Karpas-422 (cell line): ENCODE measurements at regions not wholly inside any gene's neighbourhood (a gene's known extent, or its start where the extent isn't known, plus 50 kb on each side); places are given as distances from the start of the nearest gene placed in this dataset.
"Not testable (repeated sequence)": the region's sequence is repeated elsewhere in the genome, so short reads cannot be mapped to it uniquely, and the experiment has no call there.

ENCODE experiments used
- DNase-seq: peaks from one replicate; pipeline ENCODE4 v3.0.0-alpha.2; 2015
- H2AFZ ChIP-seq: fragments of 200-600 bp; sonication (generic); 2 replicates; pipeline ENCODE4 v1.6.1; 2014; ENCODE audit warnings: antibody characterized with exemption, low read length, mixed read lengths
- H3K27ac ChIP-seq: fragments of 200-600 bp; sonication (generic); 2 replicates; pipeline ENCODE4 v1.5.1; 2014; ENCODE audit warnings: mild to moderate bottlenecking, low read length, moderate library complexity
- H3K27me3 ChIP-seq: fragments of 200-600 bp; sonication (generic); 2 replicates; pipeline ENCODE4 v1.6.1; 2014; ENCODE audit warnings: low read length, mixed read lengths
- H3K36me3 ChIP-seq: fragments of 200-600 bp; sonication (generic); 2 replicates; pipeline ENCODE4 v1.6.1; 2014; ENCODE audit warnings: low read length, mixed read lengths; ENCODE audit not compliant: insufficient read depth
- H3K4me1 ChIP-seq: fragments of 200-600 bp; sonication (generic); 2 replicates; pipeline ENCODE4 v1.6.1; 2014; ENCODE audit warnings: mild to moderate bottlenecking, low read length, mixed read lengths
- H3K4me2 ChIP-seq: fragments of 200-600 bp; sonication (generic); 2 replicates; pipeline ENCODE4 v1.6.1; 2014; ENCODE audit warnings: low read length, low read depth, mild to moderate bottlenecking; ENCODE audit not compliant: poor library complexity, severe bottlenecking
- H3K4me3 ChIP-seq: fragments of 200-600 bp; sonication (generic); 2 replicates; pipeline ENCODE4 v1.5.1; 2014; ENCODE audit warnings: mild to moderate bottlenecking, antibody characterized with exemption, low read length, mixed read lengths
- H3K79me2 ChIP-seq: fragments of 200-600 bp; sonication (generic); 2 replicates; pipeline ENCODE4 v1.6.1; 2014; ENCODE audit warnings: mild to moderate bottlenecking, low read length, mixed read lengths
- H3K9ac ChIP-seq: fragments of 200-600 bp; sonication (generic); 2 replicates; pipeline ENCODE4 v1.6.0; 2014; ENCODE audit warnings: low read length
- H3K9me2 ChIP-seq: fragments of 200-600 bp; sonication (generic), shearing (Covaris generic); replicated peaks from 2 replicates; pipeline ENCODE4 v1.6.0; 2014; ENCODE audit warnings: mild to moderate bottlenecking, low read length, moderate library complexity; ENCODE audit not compliant: insufficient read depth
- H3K9me3 ChIP-seq: fragments of 300-700, 200-600 bp; sonication (generic); 2 replicates; pipeline ENCODE4 v1.6.1; 2014; ENCODE audit warnings: low read length, mixed read lengths
- H4K20me1 ChIP-seq: fragments of 200-600 bp; sonication (generic); 2 replicates; pipeline ENCODE4 v1.6.1; 2014; ENCODE audit warnings: mild to moderate bottlenecking, antibody characterized with exemption, low read length, low read depth; ENCODE audit not compliant: insufficient read depth

GRCh38 chr15:58374147-58374546, 57.6 kb upstream of the LIPC start:
- Histone ChIP-seq H3K27me3 (no peaks in the 10 kb centered on the region), H3K36me3 (no peaks in the 10 kb centered on the region), H3K4me2 (no peak overlapping the region), H3K9ac (no peak overlapping the region), H3K4me1 (no peaks in the 10 kb centered on the region), H3K27ac (no peak overlapping the region), H3K79me2 (no peaks in the 10 kb centered on the region), H3K9me3 (no peaks in the 10 kb centered on the region), H3K4me3 (no peak overlapping the region), H2AFZ (no peak overlapping the region), H3K9me2 (no peaks in the 10 kb centered on the region), H4K20me1 (no peaks in the 10 kb centered on the region)
- DNase-seq: no peak

GRCh38 chr15:58377193-58377592, 54.6 kb upstream of the LIPC start:
- Histone ChIP-seq H3K27me3 (no peaks in the 10 kb centered on the region), H4K20me1 (no peaks in the 10 kb centered on the region), H3K4me2 (no peak overlapping the region), H3K36me3 (no peaks in the 10 kb centered on the region), H3K27ac (no peak overlapping the region), H3K79me2 (no peaks in the 10 kb centered on the region), H2AFZ (no peak overlapping the region), H3K9me2 (no peaks in the 10 kb centered on the region), H3K4me3 (no peak overlapping the region), H3K9ac (no peak overlapping the region), H3K9me3 (no peaks in the 10 kb centered on the region), H3K4me1 (no peaks in the 10 kb centered on the region)
- no peak for DNase-seq

- Histone ChIP-seq H3K9me3 (no peaks in the 10 kb centered on the region), H3K9me2 (no peaks in the 10 kb centered on the region), H2AFZ (no peak overlapping the region), H3K27me3 (no peaks in the 10 kb centered on the region), H3K9ac (no peak overlapping the region), H3K4me1 (no peaks in the 10 kb centered on the region), H3K36me3 (no peaks in the 10 kb centered on the region), H3K4me3 (no peak overlapping the region), H3K4me2 (no peak overlapping the region), H3K79me2 (no peaks in the 10 kb centered on the region), H3K27ac (no peak overlapping the region), H4K20me1 (no peaks in the 10 kb centered on the region)
- no peak for DNase-seq
Observed at GRCh38 chr15:58378241-58379085, 53.3 kb upstream of the LIPC start.

- not testable (repeated sequence) for H3K27me3 ChIP-seq, H3K9me2 ChIP-seq, H3K4me1 ChIP-seq, H3K9ac ChIP-seq, H3K36me3 ChIP-seq, H3K27ac ChIP-seq, H3K4me3 ChIP-seq, H3K9me3 ChIP-seq, DNase-seq, H2AFZ ChIP-seq, H4K20me1 ChIP-seq, H3K4me2 ChIP-seq, H3K79me2 ChIP-seq
Observed at GRCh38 chr15:58379454-58379853, 52.3 kb upstream of the LIPC start.

GRCh38 chr15:58380280-58380945, 51.4 kb upstream of the LIPC start:
- no peak overlapping the region for H3K27ac ChIP-seq
- H3K79me2 ChIP-seq: no peaks in the 10 kb centered on the region
- no peak overlapping the region for H2AFZ ChIP-seq
- no peaks in the 10 kb centered on the region for H3K4me1 ChIP-seq
- no peaks in the 10 kb centered on the region for H3K27me3 ChIP-seq
- no peak for DNase-seq
- no peaks in the 10 kb centered on the region for H4K20me1 ChIP-seq
- no peaks in the 10 kb centered on the region for H3K9me3 ChIP-seq
- H3K36me3 ChIP-seq: no peaks in the 10 kb centered on the region
- no peaks in the 10 kb centered on the region for H3K9me2 ChIP-seq
- H3K9ac ChIP-seq: no peak overlapping the region
- H3K4me3 ChIP-seq: no peak overlapping the region
- no peak overlapping the region for H3K4me2 ChIP-seq

- H3K27ac ChIP-seq: no peak overlapping the region
- H3K36me3 ChIP-seq: no peaks in the 10 kb centered on the region
- no peak overlapping the region for H3K9ac ChIP-seq
- no peak overlapping the region for H3K4me3 ChIP-seq
- DNase-seq: no peak
- H3K4me2 ChIP-seq: no peak overlapping the region
- H3K4me1 ChIP-seq: no peaks in the 10 kb centered on the region
- no peaks in the 10 kb centered on the region for H3K79me2 ChIP-seq
- H3K9me3 ChIP-seq: no peaks in the 10 kb centered on the region
- no peaks in the 10 kb centered on the region for H4K20me1 ChIP-seq
- H2AFZ ChIP-seq: no peak overlapping the region
- no peaks in the 10 kb centered on the region for H3K9me2 ChIP-seq
- H3K27me3 ChIP-seq: no peaks in the 10 kb centered on the region
Observed at GRCh38 chr15:58381697-58382096, 50.1 kb upstream of the LIPC start.
